Hematopoietic multipotent progenitor cell treated with erythropoietin and hydrocortisone succinate and interleukin-3 and kit ligand, for 6 days (in vitro differentiated cells): ENCODE measurements at regions not wholly inside any gene's neighbourhood (a gene's known extent, or its start where the extent isn't known, plus 50 kb on each side); places are given as distances from the start of the nearest gene placed in this dataset.
"Not testable (repeated sequence)": the region's sequence is repeated elsewhere in the genome, so short reads cannot be mapped to it uniquely, and the experiment has no call there.

Experiments used
- DNase-seq: peaks from one replicate; pipeline ENCODE4 v3.0.0-alpha.2; 2015

DNA sequence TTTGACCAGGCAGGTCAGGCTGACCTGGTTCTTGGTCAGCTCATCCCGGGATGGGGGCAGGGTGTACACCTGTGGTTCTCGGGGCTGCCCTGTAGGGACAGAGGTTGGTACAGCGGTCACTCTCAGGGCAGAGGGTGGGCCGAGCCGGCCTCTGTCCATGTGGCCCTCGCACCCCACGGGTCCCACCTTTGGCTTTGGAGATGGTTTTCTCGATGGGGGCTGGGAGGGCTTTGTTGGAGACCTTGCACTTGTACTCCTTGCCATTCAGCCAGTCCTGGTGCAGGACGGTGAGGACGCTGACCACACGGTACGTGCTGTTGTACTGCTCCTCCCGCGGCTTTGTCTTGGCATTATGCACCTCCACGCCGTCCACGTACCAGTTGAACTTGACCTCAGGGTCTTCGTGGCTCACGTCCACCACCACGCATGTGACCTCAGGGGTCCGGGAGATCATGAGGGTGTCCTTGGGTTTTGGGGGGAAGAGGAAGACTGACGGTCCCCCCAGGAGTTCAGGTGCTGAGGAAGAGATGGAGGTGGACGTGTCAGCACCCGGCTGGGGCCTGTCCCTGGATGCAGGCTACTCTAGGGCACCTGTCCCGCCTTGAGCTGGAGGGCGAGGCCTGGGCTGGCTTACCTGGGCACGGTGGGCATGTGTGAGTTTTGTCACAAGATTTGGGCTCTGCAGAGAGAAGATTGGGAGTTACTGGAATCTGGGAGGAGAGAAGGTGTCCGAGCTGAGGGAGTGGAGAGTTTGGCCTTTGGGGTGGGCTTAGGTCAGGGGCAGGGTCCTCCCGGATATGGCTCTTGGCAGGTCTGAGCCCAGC, 215.5 kb downstream of the TMEM121 start:
- not testable (repeated sequence) for DNase-seq

DNA sequence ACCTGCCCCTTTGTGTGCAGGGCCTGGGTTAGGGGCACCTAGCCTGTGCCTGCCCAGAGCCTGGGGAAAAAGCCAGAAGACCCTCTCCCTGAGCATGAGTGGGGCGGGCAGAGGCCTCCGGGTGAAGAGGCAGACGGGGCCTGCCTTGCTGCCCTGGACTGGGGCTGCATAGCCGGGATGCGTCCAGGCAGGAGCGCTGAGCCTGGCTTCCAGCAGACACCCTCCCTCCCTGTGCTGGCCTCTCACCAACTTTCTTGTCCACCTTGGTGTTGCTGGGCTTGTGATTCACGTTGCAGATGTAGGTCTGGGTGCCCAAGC, 216.1 kb downstream of the TMEM121 start:
- no peak for DNase-seq

DNA sequence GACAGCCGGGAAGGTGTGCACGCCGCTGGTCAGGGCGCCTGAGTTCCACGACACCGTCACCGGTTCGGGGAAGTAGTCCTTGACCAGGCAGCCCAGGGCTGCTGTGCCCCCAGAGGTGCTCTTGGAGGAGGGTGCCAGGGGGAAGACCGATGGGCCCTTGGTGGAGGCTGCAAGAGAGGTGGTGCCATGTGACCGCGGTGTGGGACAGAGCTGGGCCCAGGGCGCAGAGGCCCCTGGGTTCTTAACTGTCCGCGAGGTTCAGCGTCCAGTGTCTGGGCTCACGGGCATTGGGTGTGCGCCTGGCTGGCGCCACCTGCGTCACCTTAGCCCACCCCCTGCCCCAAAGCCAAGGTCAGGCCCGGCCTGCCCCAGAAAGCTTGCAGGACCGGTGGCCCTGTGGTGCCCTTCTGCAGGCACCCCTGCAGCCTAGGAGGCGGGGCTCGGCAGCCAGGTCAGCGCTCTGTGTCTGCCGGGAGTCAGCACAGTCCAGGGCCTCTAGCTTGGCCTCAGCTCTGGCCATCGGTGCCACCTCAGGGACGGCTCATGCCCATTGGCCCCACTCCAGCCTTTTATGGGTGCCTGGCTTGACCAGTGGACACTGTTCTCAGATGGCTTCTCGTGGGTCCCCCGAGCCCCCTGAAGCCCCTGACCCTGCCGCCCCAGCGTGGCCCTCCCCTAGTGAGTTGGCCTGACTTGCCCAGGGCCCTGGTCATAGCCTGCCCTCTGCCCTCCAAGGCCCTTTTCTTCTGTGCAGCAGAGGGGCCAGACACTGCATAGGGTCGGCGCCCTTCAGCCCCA, 216.7 kb downstream of the TMEM121 start:
- DNase-seq, result not testable (repeated sequence)

DNA sequence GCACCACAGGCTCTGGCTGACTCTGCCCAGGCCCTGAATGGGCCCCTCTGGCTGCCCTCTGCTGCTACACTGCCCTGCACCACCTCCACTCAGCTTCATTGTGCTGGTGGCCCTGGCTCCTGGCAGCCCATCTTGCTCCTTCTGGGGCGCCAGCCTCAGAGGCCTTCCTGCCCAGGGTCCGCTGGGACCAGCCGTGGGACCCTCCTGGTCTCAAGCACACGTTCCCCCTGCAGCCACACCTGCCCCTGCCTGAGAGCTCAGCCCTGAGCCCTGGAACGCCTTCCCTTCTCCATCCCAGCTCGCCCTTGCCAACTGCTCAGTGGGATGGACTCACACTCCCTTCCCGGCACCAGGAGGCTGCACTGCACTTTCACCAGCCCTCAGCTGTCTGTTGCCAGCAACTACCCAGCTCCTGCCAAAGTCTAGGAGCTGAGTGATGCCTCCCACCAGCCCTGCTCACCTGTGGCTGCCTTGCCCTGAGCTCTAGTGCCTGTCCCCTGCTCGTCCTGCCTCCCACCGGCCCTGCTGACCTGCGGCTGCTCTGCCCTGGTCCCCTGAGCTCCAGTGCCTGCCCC, 217.9 kb downstream of the TMEM121 start:
- not testable (repeated sequence) for DNase-seq

DNA sequence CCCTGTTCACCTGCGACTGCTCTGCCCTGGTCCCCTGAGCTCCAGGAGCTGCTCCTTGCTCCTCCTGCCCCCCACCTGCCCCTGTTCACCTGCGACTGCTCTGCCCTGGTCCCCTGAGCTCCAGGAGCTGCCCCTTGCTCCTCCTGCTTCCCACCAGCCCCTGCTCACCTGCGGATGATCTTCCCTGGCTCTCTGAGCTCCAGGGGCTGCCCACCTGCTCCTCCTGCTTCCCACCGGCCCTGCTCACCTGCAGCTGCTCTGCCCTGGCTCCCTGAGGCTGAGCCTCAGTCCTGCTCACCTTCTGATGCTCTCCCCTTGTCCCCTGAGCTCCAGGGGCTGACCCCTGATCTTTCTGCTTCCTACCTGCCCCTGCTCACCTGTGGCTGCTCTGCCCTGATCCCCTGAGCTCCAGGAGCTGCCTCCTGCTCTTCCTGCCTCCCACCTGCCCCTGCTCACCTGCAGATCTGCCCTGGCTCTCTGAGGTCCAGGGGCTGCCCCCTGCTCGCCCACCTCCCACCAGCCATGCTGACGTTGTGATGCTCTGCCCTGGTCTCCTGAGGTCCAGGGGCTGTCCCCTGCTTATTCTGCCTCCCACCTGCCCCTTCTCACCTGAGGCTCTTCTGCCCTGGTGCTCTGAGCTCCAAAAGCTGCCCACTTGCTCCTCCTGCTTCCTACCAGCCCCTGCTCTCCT, 219.2 kb downstream of the TMEM121 start:
- no peak for DNase-seq

DNA sequence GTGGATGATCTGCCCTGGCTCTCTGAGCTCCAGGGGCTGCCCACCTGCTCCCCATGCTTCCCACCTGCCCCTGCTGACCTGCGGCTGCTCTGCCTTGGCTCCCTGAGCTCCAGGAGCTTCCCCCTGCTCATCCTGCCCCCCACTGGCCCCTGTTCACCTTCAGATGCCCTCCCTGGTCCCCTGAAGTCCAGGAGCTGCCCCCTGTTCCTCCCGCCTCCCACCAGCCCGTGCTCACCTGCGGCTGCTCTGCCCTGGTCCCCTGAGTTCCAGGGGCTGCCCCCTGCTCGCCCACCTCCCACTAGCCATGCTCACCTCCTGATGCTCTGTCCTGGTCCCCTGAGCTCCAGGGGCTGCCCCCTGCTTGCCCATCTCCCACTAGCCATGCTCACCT, 219.7 kb downstream of the TMEM121 start:
- DNase-seq, result no peak

DNA sequence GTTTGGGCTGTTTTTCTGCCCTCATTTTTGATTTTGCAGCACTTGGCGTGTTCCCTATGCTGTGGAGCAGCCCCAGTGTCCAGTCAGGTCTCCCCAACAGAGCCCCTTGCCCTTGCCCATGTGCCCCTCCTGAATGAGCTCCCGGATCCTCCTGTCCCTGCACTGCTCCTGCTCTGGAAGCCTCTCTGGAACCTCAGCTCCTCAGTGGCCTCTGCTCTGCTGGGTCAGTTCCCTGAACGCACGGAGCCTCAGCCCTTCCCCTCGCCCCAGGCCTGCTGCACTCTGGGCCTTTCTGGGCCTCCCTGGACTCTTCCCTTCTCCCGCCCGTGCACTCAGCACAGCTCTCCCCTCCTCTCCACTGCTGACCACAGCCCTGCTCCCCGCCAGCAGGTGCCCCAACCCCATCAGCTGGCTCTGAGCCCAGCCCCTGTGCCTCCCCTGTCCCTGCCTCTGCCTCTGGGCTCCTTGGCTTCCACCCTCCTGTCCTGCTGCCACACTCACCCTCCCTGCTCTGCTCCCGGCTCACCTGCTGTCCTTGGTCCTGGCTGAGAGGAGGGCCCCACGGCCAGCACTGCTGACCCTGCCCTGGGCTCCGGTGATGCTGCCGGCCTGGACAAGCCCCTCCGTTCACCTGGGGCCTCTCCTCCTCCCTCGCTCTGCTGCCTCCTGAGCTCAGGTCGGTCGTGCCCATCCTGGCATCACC, 220.6 kb downstream of the TMEM121 start:
- DNase-seq, result not testable (repeated sequence)

DNA sequence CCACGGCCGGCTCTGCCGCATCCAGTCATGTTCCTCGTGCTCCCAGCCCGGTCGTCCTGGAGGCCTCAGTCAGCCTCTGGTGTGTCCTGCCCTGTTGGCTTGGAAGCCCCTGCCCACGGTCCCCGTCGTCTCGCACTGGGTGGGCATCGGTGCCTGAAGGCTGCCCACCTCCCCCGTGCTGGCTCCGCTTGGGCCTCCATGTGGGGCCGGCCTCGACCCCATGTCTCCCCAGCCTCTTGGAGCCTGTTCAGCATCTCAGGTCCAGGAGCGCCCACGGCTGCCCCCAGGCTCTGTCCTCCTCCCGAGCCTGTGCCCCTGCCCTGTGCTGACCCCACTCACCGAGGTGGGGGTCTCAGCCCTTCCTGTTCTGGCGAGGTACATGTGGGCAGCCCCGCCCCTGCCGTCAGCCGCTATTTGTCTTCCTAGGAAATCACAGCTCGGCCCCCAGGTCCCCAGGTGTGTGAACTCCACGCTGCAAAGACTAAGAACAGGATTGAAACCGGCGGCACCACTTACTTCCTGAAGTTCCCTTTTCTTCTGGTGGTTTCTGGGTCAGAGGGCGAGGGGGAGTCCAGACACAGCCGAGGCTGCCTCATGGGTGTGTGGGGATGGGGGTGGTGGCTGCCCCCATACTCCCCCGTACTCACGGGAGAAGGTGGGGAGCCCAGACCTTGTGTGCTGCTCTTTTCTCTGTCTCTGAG, 221.3 kb downstream of the TMEM121 start:
- not testable (repeated sequence) for DNase-seq

DNA sequence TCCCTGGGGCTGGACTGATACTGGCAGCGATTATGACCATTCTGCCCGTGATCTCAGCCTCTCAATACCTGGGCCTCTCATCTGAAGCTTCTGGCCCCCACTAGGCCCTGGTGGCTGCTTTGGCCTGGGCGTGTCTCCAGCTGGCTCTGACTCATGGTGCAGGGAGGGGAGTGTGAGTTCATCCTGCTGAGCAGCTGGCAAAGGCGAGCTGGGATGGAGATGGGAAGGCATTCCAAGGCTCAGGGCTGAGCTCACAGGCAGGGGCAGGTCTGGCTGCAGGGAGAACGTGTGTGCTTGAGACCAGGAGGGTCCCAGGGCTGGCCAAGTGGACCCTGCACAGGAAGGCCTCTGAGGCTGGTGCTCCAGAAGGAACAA, 221.8 kb downstream of the TMEM121 start:
- no peak for DNase-seq

DNA sequence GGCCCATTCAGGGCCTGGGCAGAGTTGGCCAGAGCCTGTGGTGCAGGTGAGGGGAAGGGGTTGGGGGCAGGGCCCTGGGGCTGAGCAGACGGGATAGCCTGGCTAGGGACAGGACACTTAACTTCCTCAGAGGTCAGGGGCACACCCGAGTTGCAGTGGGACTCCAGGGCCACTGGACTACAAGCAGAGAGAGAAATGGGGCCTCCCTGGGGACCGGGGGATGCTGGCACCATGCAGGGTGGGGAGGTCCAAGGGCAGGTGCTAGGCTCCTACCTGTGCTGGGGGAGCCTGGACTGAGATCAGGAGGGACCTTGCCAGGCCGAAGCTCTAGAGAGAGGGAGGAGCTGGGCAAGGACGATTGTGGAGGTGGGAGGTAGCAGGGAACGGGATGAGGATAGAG, 222.3 kb downstream of the TMEM121 start:
- DNase-seq, result not testable (repeated sequence)

DNA sequence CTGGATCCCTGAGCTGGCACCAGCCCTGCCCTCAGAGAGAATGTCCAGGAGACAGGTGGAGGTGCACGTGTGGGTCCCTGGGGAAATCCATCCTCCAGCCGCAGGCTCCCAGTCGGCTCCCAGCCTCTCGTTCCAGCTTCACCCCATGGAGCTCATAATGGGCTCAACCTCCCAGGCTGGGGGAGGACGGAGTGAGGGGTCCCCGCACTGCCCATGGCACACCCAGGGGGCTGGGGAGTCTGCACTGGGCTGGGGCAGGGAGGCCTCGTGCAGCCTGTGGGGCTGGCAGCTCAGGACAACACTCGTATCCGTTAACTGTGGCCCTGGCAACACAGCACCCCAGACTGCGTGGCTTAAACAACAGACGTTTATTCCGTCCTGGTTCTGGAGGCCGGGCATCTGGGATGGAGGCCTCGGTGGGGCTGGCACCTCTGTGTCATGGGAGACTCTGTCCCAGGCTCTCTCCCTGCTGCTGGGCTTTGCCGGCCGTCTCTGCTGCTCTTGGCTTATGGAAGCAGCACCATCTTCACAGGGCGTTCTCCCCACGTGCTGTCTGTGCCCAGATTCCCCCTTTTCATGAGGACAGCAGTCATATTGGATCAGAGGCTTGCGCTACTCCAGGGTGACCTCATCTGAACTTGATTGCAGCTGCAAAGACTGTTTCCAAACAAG, 223.6 kb downstream of the TMEM121 start:
- not testable (repeated sequence) for DNase-seq

DNA sequence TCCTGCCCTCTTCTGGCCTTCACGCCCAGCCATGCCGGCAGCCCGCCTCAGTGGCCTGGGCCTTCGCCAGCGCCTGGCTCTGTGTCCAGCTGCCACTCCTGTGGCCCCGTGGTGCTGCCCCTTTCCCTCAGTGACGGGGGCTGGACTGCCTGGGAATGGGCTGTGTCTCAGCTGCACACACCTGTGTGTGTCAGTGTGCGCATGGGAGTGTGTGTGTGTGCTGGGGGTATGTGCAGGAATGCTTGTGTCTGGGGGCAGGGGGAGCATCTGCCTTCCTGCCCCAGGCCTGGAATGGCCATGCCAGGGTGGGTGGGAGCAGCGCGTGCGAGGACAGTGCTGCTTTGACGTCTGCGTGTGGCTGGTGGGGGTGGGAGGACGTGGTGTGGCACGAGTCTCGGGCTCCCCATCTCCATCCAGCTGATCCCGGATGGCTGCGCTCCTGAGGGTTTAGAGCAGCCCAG, 224.9 kb downstream of the TMEM121 start:
- DNase-seq, result not testable (repeated sequence)

DNA sequence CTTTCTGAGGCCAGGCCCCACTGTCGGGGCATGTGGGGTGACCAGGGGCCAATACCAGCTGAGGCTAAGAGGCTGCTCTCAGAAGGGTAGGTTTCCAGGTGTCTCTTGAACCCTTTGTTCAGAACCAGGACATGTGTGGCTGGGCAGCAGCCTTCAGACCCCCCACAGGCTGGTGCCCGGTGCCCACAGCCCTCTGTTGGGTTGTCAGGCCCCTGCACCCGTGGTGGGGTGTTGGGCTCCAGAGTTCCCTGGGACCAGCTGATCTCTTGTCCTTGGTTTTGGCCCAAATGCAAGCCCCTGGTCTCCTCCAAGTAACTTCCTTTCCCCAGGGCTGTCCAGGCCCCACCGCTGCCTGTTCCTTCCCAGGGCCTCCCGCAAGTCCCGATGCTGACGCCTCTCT, 226.0 kb downstream of the TMEM121 start:
- not testable (repeated sequence) for DNase-seq

DNA sequence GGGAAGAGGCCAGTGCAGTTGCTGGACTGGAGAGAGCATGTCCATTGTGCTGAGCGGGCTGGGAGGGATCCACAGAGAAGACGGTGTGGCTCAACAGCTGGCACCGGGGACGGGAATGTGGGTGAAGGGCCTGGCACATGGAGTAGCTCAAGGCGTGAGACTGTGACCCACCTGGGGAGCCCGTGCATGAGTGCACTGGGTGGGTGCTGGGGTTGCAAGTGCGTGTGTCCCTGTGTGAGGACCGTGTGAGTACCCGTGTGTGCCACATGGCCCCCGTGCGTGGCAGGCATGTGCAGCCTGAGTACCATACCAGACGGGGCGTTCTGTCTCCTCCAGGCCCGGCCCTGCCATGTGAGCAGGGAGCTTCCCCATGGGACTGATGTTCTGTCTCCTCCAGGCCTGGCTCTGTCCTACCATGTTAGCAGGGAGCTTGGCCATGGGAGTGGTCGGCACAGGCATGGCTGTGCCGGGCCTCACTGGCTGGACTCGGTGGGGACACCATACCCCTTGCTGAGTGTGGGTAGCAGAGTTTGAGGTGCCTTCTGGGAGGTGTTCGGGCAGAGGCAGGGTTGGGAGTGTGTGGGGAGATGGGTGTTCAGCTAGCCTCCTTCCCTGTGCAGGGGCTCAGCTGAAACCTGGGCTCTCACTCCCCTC, 234.4 kb downstream of the TMEM121 start:
- DNase-seq, result no peak

DNA sequence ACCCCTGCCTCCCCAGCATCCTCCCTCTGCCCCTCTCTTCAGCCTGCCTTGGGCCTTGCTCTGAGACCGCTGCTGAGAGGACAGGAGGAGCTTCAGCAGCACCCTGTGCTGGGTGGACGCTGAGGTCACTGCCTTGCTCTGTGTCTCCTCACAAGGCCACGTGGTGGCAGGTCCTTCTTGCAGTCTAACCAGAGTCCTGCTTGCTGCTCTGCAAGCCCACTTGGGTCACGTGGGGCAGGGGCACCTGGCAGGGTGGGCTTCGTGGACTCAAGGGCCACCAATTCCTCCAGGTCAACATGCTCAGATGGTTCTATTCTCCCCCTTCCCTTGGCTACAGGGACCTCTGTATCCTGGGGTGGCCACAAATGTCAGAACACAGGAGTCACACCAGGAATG, 235.0 kb downstream of the TMEM121 start:
- not testable (repeated sequence) for DNase-seq

DNA sequence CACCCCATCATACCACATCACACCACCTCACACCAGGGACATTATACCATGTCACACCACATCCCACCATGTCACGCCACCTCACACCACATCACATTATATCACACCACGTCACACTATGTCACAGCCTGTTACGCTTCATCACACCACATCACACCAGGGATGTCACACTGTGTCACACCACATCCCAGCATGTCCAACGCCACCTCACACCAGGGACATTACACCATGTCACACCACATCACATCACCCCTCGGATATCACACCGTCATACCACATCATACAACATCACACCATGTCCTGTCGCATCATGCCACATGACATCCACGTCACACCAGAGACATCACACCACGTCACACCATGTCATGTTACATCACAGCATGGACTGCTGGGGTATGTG, 235.5 kb downstream of the TMEM121 start:
- no peak for DNase-seq

DNA sequence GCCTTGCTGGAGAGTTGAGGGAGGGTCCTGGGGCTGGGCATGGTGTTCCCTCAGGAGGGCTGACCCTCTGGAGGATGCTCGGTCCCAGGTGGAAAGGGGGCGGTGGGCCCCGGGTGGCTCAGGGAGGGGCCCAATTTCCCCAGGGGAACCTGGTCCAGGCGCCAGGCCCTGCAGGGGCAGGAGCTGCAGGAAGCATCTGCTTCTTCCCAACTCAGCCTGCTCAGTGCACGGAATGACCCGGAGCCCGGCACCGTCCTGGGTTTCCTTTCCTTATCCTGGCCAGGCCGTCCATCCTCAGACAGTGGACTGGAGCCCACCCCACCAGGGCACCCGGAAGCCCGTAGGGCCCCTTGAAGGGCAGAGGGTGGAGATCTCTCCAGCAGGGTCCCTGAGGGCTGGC, 235.9 kb downstream of the TMEM121 start:
- DNase-seq, result not testable (repeated sequence)

DNA sequence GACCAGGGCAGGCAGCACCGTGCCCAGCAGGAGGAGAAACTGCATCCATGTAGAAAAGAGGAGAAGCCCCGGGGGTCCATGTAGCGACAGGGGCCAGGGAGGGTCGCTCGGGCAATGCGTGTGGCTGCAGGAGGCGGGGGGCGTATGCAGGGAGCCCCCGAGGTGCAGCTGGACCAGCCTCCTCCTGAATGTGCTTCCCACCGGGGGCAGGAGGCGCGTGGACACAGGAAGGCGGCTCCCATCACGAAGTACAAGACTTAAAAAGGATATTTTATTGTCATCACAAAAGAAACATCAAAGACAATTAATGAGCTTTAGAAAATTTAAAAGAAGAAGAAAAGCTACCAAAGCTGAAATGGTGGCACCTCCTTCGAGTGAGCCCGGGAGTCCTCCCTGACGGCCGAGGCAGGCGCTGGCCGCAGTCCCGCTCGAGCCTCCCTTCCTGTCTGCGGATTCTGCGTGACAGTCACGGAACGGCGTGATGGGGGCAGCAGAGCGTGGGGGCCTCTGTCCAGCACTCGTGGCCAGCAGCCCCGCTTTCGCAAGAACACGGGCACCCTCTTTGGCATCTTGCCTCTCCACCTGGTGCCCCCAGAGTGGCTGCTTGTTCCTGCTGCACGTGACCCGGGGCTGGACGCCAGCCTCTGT, 238.0 kb downstream of the TMEM121 start:
- DNase-seq, result not testable (repeated sequence)

DNA sequence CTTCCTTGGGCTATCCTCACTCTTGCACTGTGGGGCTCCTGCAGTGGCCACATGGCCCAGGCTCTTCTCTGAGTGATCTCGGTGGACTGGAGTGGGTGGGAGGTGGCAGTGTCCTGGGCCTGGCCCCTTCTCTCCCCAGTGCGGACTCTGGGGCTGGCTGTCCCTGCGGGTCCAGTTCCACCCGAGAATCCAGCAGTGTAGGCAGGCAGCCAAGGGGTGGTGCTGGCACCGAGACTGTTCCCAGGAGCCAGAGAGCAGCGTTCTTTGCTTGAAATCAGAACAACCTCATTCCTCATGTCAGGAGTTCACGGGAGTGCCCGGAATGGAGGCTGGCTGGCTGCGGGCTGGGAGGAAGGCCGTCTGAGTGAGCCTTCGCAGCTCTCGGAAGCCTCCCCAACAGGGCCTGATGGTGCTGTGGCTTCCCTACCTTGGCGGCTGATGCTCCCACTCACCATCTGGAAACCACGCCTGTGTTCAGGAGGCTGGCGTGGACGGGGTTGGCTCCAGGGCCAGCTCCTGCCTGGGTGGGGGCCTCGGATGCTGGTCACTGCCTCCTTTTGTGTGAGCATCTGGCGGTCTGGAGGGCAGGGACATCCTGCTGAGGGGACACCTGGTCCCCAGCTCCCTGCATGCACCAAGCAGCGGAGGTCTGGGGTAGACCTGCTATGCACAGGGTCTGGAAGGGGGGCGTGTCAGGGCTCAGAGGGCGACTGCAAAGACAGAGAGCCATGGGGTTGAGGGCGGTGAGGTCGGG, 238.9 kb downstream of the TMEM121 start:
- DNase-seq, result not testable (repeated sequence)
